Upper lobe of left lung (tissue), 4 donors: ENCODE measurements at regions not wholly inside any gene's neighbourhood (a gene's known extent, or its start where the extent isn't known, plus 50 kb on each side); places are given as distances from the start of the nearest gene placed in this dataset.

ENCODE experiments used
- EP300 ChIP-seq, 4 donors: sonication (generic); formaldehyde crosslinking; IDR thresholded peaks; one replicate each; pipeline ENCODE4 v1.5.1; 2017; ENCODE audit warnings: antibody characterized with exemption in 4 of 4, control low read depth in 2 of 4
- POLR2A ChIP-seq, 4 donors: fragments of 450-650 bp; IDR thresholded peaks; one replicate each; pipeline ENCODE4 v1.5.1; 2016 to 2017; ENCODE audit warnings: antibody characterized with exemption in 4 of 4, mild to moderate bottlenecking in 2 of 4
- POLR2AphosphoS5 ChIP-seq, 2 donors: sonication (generic); formaldehyde crosslinking; IDR thresholded peaks; one replicate each; pipeline ENCODE4 v1.5.1; 2017; ENCODE audit warnings: antibody characterized with exemption in 2 of 2
- TF ChIP-seq, protein P1 (sequence below), 6 experiments: fragments of 450-650 bp in 4 of 6; fragments of 200-600 bp in 2 of 6; sonication (generic) in 2 of 6; IDR thresholded peaks; one replicate each; pipeline ENCODE4 v1.5.1; 2016 to 2019; ENCODE audit warnings: antibody characterized with exemption in 6 of 6

DNA sequence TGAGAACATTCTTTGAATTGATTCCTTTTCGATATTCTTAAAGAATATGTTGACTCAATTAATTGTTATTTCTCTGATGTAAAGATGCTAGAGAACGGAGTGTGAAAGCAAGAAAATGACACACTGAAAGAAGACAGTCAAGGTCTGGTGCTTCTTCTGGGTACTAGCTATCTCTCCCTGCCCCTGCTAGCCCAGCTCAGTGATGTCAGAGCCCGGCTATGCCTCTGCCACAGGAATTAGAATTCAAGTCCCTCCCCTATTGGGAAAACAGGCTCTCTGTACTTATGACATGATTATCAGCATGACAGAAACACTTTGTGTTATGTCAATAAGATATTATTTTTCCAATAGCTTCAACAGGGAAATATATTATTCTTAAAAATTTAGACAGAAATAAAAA, 252.4 kb downstream of the KCNC2 start:
- TF ChIP-seq POLR2AphosphoS5 (IDR thresholded peaks at IDR 0.05) = no peak
- TF ChIP-seq, protein P1, sequence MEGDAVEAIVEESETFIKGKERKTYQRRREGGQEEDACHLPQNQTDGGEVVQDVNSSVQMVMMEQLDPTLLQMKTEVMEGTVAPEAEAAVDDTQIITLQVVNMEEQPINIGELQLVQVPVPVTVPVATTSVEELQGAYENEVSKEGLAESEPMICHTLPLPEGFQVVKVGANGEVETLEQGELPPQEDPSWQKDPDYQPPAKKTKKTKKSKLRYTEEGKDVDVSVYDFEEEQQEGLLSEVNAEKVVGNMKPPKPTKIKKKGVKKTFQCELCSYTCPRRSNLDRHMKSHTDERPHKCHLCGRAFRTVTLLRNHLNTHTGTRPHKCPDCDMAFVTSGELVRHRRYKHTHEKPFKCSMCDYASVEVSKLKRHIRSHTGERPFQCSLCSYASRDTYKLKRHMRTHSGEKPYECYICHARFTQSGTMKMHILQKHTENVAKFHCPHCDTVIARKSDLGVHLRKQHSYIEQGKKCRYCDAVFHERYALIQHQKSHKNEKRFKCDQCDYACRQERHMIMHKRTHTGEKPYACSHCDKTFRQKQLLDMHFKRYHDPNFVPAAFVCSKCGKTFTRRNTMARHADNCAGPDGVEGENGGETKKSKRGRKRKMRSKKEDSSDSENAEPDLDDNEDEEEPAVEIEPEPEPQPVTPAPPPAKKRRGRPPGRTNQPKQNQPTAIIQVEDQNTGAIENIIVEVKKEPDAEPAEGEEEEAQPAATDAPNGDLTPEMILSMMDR (IDR thresholded peaks at IDR 0.05) = no peak
- no peak for TF ChIP-seq EP300 (IDR thresholded peaks at IDR 0.05)
- TF ChIP-seq POLR2A (IDR thresholded peaks at IDR 0.05) = no peak
